B cell (primary cell): ENCODE measurements at regions not wholly inside any gene's neighbourhood (a gene's known extent, or its start where the extent isn't known, plus 50 kb on each side); places are given as distances from the start of the nearest gene placed in this dataset.

Source experiments
- CTCF ChIP-seq: fragments of 200-600 bp; IDR thresholded peaks from one replicate; pipeline ENCODE4 v1.8.0; 2022; ENCODE audit warnings: antibody characterized with exemption, mild to moderate bottlenecking
- EZH2 ChIP-seq: IDR thresholded peaks from 2 replicates; pipeline ENCODE4 v1.6.1; 2012; ENCODE audit warnings: borderline replicate concordance, low read depth, mild to moderate bottlenecking, moderate library complexity, low read length; ENCODE audit not compliant: insufficient read depth, poor library complexity, severe bottlenecking

DNA sequence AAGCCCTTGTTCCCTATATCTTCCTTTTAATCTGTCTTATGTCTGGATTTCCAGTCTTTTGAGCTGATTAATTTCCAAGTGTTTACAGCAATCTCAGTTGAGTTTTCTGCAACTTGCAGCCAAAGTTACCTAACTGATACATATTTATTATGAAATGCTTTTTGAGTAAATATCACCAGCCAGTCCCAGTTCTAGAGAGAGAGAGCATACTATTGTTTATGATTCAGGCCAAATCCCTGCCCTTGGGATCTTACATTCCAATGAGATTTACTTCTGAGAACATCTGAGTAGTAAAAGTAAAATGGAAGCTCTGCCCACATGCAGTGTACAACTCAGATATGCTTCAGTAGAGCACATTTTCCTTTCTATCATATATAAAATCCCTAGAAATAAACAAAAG lies 661.7 kb downstream of the KCTD16 start:
- TF ChIP-seq CTCF, result no peak
- TF ChIP-seq EZH2, result no peak
